ENCODE measurements at regions not wholly inside any gene's neighbourhood (a gene's known extent, or its start where the extent isn't known, plus 50 kb on each side); places are given as distances from the start of the nearest gene placed in this dataset.

DNA sequence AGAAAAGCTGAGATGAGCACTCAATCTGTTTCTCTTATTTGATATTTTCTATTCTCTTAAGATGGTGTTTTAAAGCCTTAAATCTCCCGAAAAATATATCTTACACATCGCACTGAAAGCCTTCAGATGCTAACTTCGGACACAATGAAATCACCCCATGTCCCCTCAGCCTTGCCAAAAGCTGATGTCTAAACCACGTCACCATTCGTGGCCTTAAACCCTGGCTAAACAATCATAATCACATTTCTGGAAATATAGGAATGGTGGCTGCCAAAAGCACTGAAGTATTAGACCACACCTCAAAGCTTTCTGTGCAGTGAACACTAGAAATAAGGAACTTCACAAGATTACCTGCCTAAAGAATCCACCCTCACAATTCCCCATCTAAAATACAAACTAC, 402.7 kb downstream of the SOX9 start:
- DNase-seq (ENCODE audit: low spot score), result no peak

- DNase-seq (ENCODE audit: low spot score), result no peak
Measured at GRCh38 chr17:72525225-72526015, 404.6 kb downstream of the SOX9 start.

GRCh38 chr17:72526769-72527168, 405.9 kb downstream of the SOX9 start:
- no peak for DNase-seq (ENCODE audit: low spot score)

GRCh38 chr17:72527789-72528188, 407.0 kb downstream of the SOX9 start:
- no peak for DNase-seq (ENCODE audit: low spot score)

DNA sequence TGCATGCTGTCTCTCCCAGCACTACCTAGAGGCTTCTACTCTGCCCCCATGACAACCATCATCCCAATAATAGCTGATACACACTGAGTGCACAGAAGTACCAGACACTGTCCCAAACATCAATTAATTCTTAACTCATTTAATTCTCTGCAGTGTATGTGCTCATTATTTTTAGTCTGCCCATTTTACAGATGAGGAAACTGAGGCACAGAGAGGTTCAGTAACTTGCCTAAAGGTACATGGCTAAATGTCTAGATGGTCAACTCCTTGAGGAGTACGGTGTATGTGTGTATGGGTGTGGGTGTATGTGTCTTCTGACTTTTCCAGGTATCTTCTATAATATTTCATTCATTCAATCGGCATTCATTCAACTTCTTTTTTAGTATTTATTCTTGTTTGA, 407.9 kb downstream of the SOX9 start:
- DNase-seq (ENCODE audit: low spot score), result no peak

DNA sequence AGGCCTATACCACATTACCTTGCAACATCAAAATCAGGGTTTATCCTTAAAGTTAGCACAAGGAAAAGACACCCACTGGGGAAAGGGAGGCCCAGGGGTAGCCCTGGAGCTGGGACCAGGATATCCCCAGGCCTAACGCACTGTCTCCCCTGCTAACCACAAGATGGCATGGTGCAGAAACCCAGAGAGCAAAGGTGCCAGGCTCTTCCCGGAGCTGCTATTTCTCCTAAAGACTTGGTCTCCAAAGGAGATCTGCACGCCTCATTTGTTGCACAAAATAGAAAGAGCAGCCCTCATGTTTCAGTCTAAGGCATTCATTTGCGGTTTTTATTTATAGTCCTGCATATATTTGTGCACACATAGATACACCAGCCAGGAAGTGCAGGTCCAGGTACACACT, 408.6 kb downstream of the SOX9 start:
- DNase-seq (ENCODE audit: low spot score), result no peak

DNA sequence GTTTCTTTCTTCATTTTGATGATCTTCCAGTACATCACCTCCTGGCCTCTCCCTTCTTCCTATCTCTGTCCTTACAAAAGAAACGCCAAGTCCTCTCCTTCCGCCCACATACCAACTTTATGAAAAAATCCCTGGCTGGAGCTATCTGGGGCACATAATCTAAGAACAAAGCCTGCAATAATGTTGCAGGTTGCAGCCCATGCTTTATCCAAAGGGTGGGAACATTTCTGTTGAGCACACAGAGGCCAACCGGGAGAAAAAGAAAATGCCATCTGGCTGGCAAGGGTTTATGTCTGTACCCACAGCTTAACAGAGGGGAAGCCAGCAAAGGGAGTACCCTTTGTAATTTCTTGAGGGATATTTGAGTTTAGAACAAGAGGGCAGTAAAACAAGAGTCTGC, 409.6 kb downstream of the SOX9 start:
- DNase-seq (ENCODE audit: low spot score), result no peak

DNA sequence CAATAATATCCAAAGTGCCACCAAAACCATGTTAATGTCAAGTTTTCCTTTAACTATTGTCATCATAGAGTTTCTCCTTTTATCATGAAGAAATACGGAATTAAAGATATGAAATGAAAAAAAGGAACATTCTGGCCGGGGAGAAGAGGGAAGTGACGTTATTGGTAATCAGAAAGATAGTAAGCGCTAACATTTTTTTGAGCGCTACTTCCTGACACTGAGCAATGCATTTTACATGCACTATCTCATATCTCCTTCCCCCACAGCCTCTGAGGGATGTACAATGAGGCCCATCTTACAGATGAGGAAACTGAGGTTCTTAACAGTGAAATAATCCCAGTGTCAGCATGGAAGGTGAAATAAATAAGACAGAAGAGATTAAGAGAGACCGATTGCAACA, 410.9 kb downstream of the SOX9 start:
- DNase-seq (ENCODE audit: low spot score), result no peak

GRCh38 chr17:72534265-72534664, 413.4 kb downstream of the SOX9 start:
- no peak for DNase-seq (ENCODE audit: low spot score)

DNA sequence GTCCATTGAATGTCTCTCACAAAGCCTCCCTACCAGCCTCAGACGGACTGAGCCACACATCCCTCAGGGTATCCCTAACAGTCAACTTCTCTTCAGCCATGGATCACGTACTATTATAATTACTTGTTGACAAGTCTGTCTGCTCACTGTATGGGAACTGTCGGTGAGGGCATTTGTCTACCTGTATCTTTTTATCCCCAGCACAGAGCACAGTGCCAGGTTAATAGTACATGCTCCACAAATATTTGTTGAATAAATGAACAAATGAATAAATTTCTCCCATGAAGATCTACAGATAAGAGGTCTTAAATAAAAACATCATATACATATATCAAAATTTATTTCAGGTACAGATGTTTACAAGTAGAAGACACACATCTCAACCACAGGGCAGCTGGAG, 414.0 kb downstream of the SOX9 start:
- no peak for DNase-seq (ENCODE audit: low spot score)

GRCh38 chr17:72535346-72535745, 414.5 kb downstream of the SOX9 start:
- no peak for DNase-seq (ENCODE audit: low spot score)

- DNase-seq (ENCODE audit: low spot score), result no peak
Measured at GRCh38 chr17:72535779-72536178, 415.0 kb downstream of the SOX9 start.

GRCh38 chr17:72536788-72537187, 416.0 kb downstream of the SOX9 start:
- DNase-seq (ENCODE audit: low spot score), result no peak

- no peak for DNase-seq (ENCODE audit: low spot score)
Measured at GRCh38 chr17:72538443-72538842, 417.6 kb downstream of the SOX9 start.

- no peak for DNase-seq (ENCODE audit: low spot score)
Measured at GRCh38 chr17:72538901-72539352, 418.1 kb downstream of the SOX9 start.

- peak; percentile 40 for DNase-seq (ENCODE audit: low spot score)
Measured at GRCh38 chr17:72539981-72540897, 419.4 kb downstream of the SOX9 start.

- DNase-seq (ENCODE audit: low spot score), result no peak
Measured at GRCh38 chr17:72542317-72542716, 421.5 kb downstream of the SOX9 start.

DNA sequence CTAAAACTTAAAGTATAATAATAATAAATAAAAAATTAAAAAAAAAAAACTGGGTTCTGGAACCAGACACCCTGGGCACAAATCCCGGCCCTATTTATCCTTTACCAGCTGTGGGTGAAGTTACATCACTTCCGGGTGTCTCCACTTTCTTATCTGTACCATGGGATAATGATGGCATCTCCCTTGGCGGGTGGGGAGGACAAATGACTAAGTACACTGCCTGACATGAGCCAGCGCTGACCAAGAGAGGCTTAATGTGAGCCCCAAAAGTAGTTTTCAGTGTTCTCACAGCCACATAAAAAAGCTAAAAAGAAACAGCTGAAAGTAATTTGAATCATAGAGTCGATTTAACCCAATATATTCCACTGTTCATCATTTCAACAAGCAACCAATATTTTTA, 424.9 kb downstream of the SOX9 start:
- DNase-seq (ENCODE audit: low spot score), result no peak

DNA sequence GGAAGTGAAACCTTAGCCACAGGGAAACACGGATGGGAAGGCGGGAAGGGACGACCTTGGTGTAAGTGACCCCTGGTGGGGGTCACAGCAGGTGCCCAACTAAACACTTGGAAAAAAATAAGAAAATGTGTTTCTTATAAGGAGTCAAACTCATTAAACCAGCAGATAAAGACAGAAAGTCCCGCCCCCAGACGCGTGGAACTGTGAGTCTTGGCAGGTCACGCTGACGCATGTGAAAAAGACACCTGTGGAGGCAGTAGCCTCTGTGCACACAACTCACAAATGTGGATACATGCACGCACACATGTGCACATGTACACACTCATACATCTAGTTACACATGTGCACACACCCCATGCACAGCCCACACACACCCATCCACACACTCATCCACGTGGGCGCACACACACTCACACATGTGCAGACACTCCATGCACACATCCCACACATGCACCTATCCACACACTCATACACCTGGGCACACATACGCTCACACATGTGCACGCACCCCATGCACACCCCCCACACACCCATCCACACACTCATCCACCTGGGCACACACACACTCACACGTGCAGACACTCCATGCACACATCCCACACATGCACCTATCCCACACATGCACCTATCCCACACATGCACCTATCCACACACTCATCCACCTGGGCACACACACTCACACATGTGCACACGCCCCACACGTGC, 432.4 kb downstream of the SOX9 start:
- no peak for DNase-seq (ENCODE audit: low spot score)

DNA sequence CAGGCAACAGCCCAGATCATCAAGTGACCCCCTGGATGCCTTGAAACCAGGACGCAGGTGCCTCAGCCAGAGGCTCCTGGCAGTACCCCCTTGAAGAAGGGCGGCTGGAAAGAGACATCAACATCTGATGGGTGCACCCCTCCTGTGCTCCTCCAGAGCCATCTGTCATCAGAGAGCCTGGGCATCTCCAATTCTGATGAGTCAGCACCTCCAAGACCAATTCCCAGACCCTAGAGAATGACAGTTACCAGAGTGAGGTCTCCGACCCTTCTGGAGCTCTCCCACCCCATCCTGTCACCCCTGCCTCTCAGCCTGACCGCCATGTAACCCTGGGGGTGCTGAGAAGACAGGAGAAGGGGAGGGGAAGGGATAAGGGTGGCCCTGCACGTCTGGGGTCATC, 433.7 kb downstream of the SOX9 start:
- DNase-seq (ENCODE audit: low spot score), result no peak

DNA sequence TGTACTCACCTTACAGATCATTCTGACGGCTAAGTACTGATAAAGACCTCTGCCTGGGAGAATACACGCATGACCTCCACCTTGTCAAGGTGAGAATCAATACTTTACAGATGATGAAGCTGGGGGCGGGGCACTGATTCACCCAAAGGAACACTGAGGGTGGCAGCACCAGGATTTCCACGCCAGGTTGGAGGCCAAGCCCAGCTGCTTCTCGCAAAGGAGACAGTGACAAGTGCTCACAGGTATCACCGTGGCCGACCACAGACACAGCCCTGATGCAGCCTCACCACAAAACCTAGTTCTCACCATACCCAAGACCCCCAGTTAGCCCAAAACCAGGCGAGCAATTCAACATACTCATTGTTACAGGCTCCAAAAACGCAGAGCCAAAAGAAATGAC, 434.2 kb downstream of the SOX9 start:
- no peak for DNase-seq (ENCODE audit: low spot score)

Measured in CD4-positive, alpha-beta T cell treated with Interleukin-15 for 4 hours (primary cell).